Prostate gland (tissue), 2 donors: ENCODE measurements at regions not wholly inside any gene's neighbourhood (a gene's known extent, or its start where the extent isn't known, plus 50 kb on each side); places are given as distances from the start of the nearest gene placed in this dataset.
"Not testable (repeated sequence)": the region's sequence is repeated elsewhere in the genome, so short reads cannot be mapped to it uniquely, and the experiment has no call there.

Source experiments
- DNase-seq: peaks from one replicate; pipeline ENCODE4 v3.0.0-alpha.2; 2019; ENCODE audit warnings: low spot score
- H3K27ac ChIP-seq, 2 donors: fragments of 200-600 bp; sonication (generic); 2 replicates each; pipeline ENCODE4 v1.5.1; 2017 to 2019
- H3K27me3 ChIP-seq: fragments of 200-600 bp; sonication (generic); replicated peaks from 2 replicates; pipeline ENCODE4 v1.5.1; 2019; ENCODE audit not compliant: insufficient read depth
- H3K36me3 ChIP-seq, 2 donors: fragments of 200-600 bp; sonication (generic); 1 replicate in 1 of 2; 2 replicates in 1 of 2; pipeline versions ENCODE4 v1.5.1 to v1.8.1; 2017 to 2019
- H3K4me1 ChIP-seq: fragments of 200-600 bp; sonication (generic); replicated peaks from 2 replicates; pipeline ENCODE4 v1.5.1; 2019
- H3K4me3 ChIP-seq, 2 donors: fragments of 200-600 bp; sonication (generic); 2 replicates each; pipeline ENCODE4 v1.5.1; 2017 to 2019
- H3K9me3 ChIP-seq: fragments of 200-600 bp; sonication (generic); 2 replicates; pipeline ENCODE4 v1.5.1; 2017
- CTCF ChIP-seq, 4 experiments: fragments of 200-600 bp in 2 of 4; fragments of 450-650 bp in 2 of 4; sonication (generic) in 2 of 4; IDR thresholded peaks; 1 replicate in 3 of 4; 2 replicates in 1 of 4; pipeline ENCODE4 v1.5.1; 2016 to 2019; ENCODE audit warnings: antibody characterized with exemption in 4 of 4, mild to moderate bottlenecking in 2 of 4, moderate library complexity in 2 of 4
- POLR2A ChIP-seq: fragments of 450-650 bp; IDR thresholded peaks from one replicate; pipeline ENCODE4 v1.6.1; 2016; ENCODE audit warnings: antibody characterized with exemption, mild to moderate bottlenecking
- POLR2AphosphoS5 ChIP-seq: sonication (generic); formaldehyde crosslinking; IDR thresholded peaks from one replicate; pipeline ENCODE4 v1.6.1; 2017; ENCODE audit warnings: antibody characterized with exemption
- WGBS: methylation state at CpG from one replicate; pipeline ENCODE4 v1.1.5; 2018; 5-methylcytosine and 5-hydroxymethylcytosine counted together
- intact Hi-C: fragments of 100-400 bp; cut with DNase I; formaldehyde crosslinking; loops from one replicate; pipeline ENCODE4 v1.14.2; 2022

GRCh38 chr12:33770652-33771051, 251.6 kb upstream of the ALG10 start:
- intact Hi-C loops, result no loop called here
- no peak for DNase-seq
- H3K27me3 ChIP-seq, result no peaks in the 10 kb centered on the region
- no peaks in the 10 kb centered on the region for H3K36me3 ChIP-seq
- no peak overlapping the region for H3K27ac ChIP-seq
- 87% methylated on average over 2 of the region's 2 CpGs for WGBS
- no peak overlapping the region for H3K4me3 ChIP-seq
- no peaks in the 10 kb centered on the region for H3K9me3 ChIP-seq
- TF ChIP-seq POLR2A (no peak), CTCF (IDR thresholded peaks at IDR 0.05) (no peak), POLR2AphosphoS5 (no peak)
- H3K4me1 ChIP-seq, result no peaks in the 10 kb centered on the region

- Histone ChIP-seq H3K4me1 (no peaks in the 10 kb centered on the region), H3K4me3 (no peak overlapping the region), H3K27me3 (no peaks in the 10 kb centered on the region), H3K9me3 (no peaks in the 10 kb centered on the region), H3K36me3 (no peaks in the 10 kb centered on the region), H3K27ac (no peak overlapping the region)
- TF ChIP-seq POLR2A, result no peak
- TF ChIP-seq POLR2AphosphoS5, result no peak
- no peak for TF ChIP-seq CTCF (IDR thresholded peaks at IDR 0.05)
- intact Hi-C loops, result no loop called here
- WGBS, result 62% methylated on average over 1 of the region's 1 CpG
- DNase-seq, result no peak
These were observed 250.4 kb upstream of the ALG10 start for GRCh38 chr12:33771889-33772288.

- H3K27ac ChIP-seq, intact Hi-C loops: not testable (repeated sequence)
- 92% methylated on average over 7 of the region's 7 CpGs for WGBS
These were observed 249.2 kb upstream of the ALG10 start for GRCh38 chr12:33773091-33773490.

GRCh38 chr12:33786532-33786931, 235.8 kb upstream of the ALG10 start:
- no peak for DNase-seq
- no peaks in the 10 kb centered on the region for H3K27me3 ChIP-seq
- no peaks in the 10 kb centered on the region for H3K4me1 ChIP-seq
- no peaks in the 10 kb centered on the region for H3K36me3 ChIP-seq
- no peaks in the 10 kb centered on the region for H3K9me3 ChIP-seq
- no peak overlapping the region for H3K27ac ChIP-seq
- no peak for TF ChIP-seq CTCF (IDR thresholded peaks at IDR 0.05)
- TF ChIP-seq POLR2A, result no peak
- TF ChIP-seq POLR2AphosphoS5, result no peak
- H3K4me3 ChIP-seq, result no peak overlapping the region
- intact Hi-C loops, result no loop called here

More at GRCh38 chr12:33773091-33773490, 249.2 kb upstream of the ALG10 start:
- not testable (repeated sequence) for H3K4me1 ChIP-seq, H3K9me3 ChIP-seq, H3K36me3 ChIP-seq, H3K27me3 ChIP-seq, H3K4me3 ChIP-seq, DNase-seq

GRCh38 chr12:33794954-33795353, 227.3 kb upstream of the ALG10 start:
- no peak overlapping the region for H3K27ac ChIP-seq
- H3K4me3 ChIP-seq, result no peak overlapping the region
- H3K36me3 ChIP-seq, result no peaks in the 10 kb centered on the region
- no peak for DNase-seq
- no peak for TF ChIP-seq CTCF (IDR thresholded peaks at IDR 0.05)
- no peak for TF ChIP-seq POLR2AphosphoS5
- H3K4me1 ChIP-seq, result no peaks in the 10 kb centered on the region
- H3K27me3 ChIP-seq, result no peaks in the 10 kb centered on the region
- H3K9me3 ChIP-seq, result no peaks in the 10 kb centered on the region
- intact Hi-C loops, result no loop called here
